H1 (cell line): ENCODE measurements at regions not wholly inside any gene's neighbourhood (a gene's known extent, or its start where the extent isn't known, plus 50 kb on each side); places are given as distances from the start of the nearest gene placed in this dataset.

ENCODE experiments used
- CHD7 ChIP-seq: fragments of 300-600 bp; sonication (generic); IDR thresholded peaks from 2 replicates; pipeline ENCODE4 v1.7.1; 2012; ENCODE audit warnings: low read length, moderate library complexity, mild to moderate bottlenecking, inconsistent platforms; ENCODE audit not compliant: insufficient replicate concordance

- no peak for TF ChIP-seq CHD7
Measured at GRCh38 chr6:44629636-44630035, 242.1 kb downstream of the CDC5L start (continued).
